Ovary (tissue), 7 donors: ENCODE measurements at regions not wholly inside any gene's neighbourhood (a gene's known extent, or its start where the extent isn't known, plus 50 kb on each side); places are given as distances from the start of the nearest gene placed in this dataset.

Experiments
- DNase-seq, 5 donors: peaks; one replicate each; pipeline ENCODE4 v3.0.0-alpha.2; 2019 to 2020
- H3K27ac ChIP-seq, 2 donors: fragments of 200-600 bp; one replicate each; pipeline versions ENCODE4 v1.5.1 to v1.8.0; 2019 to 2022
- H3K27me3 ChIP-seq: fragments of 200-600 bp; one replicate; pipeline ENCODE4 v1.8.0; 2022
- H3K36me3 ChIP-seq: fragments of 200-600 bp; sonication (generic); one replicate; pipeline ENCODE4 v1.5.1; 2019
- H3K4me1 ChIP-seq: one replicate; pipeline ENCODE4 v1.8.1; 2013; ENCODE audit warnings: mild to moderate bottlenecking, moderate library complexity; ENCODE audit not compliant: insufficient read depth
- H3K4me3 ChIP-seq: fragments of 200-600 bp; sonication (generic); one replicate; pipeline ENCODE4 v1.5.1; 2017
- H3K9me3 ChIP-seq, 2 donors: fragments of 200-600 bp in 1 of 2; sonication (generic) in 1 of 2; one replicate each; pipeline versions ENCODE4 v1.5.1 to v1.8.1; 2013 to 2019; ENCODE audit warnings: mild to moderate bottlenecking in 1 of 2, moderate library complexity in 1 of 2
- CTCF ChIP-seq, 3 donors: fragments of 450-650 bp in 2 of 3; fragments of 200-600 bp in 1 of 3; IDR thresholded peaks; one replicate each; pipeline versions ENCODE4 v1.5.1 to v1.8.0; 2016 to 2022; ENCODE audit warnings: antibody characterized with exemption in 3 of 3, mild to moderate bottlenecking in 1 of 3
- EP300 ChIP-seq: sonication (generic); formaldehyde crosslinking; IDR thresholded peaks from one replicate; pipeline ENCODE4 v1.6.1; 2017; ENCODE audit warnings: antibody characterized with exemption
- POLR2A ChIP-seq: fragments of 450-650 bp; IDR thresholded peaks from one replicate; pipeline ENCODE4 v1.6.1; 2017; ENCODE audit warnings: antibody characterized with exemption, mild to moderate bottlenecking, moderate library complexity
- WGBS, 3 donors: extraction: QIAGEN DNeasy Blood & Tissue Kit in 1 of 3; methylation state at CpG; one replicate each; pipeline versions ENCODE4 v1.1.5 to v1.1.7; 2013 to 2017; 5-methylcytosine and 5-hydroxymethylcytosine counted together
- intact Hi-C, 4 donors: fragments of 100-400 bp; cut with DNase I; formaldehyde crosslinking; loops; one replicate each; pipeline versions ENCODE4 v1.11.0 to v1.15.1; 2022 to 2023
- donor health status: DM: no; HTN: no; CAD: no; lungs with moderate emphysema.
- donor health status: DM: no; HTN: no; CAD: no.
- donor health status: Bipolar disorder and iron deficiency.
- donor health status: DM: no; HTN: no; CAD: no.
- donor health status: DM: yes; HTN: yes; CAD: no.

- no peak for TF ChIP-seq CTCF (IDR thresholded peaks at IDR 0.05)
- TF ChIP-seq EP300 = no peak
Measured at GRCh38 chr12:85673921-85674420, 162.2 kb downstream of the RASSF9 start.

GRCh38 chr12:85676816-85677749 is 159.1 kb downstream of the RASSF9 start:
- no peaks in the 10 kb centered on the region for H3K27me3 ChIP-seq
- no peaks in the 10 kb centered on the region for H3K36me3 ChIP-seq
- 86 to 92% (median 89%) methylated on average over 4 of the region's 4 CpGs for WGBS, 3 donors
- TF ChIP-seq CTCF (IDR thresholded peaks at IDR 0.05) = no peak
- TF ChIP-seq EP300 = no peak
- no peak for TF ChIP-seq POLR2A
- intact Hi-C loops = no loop called here
- no peak overlapping the region for H3K27ac ChIP-seq
- no peak for DNase-seq
- no peaks in the 10 kb centered on the region for H3K4me1 ChIP-seq
- H3K9me3 ChIP-seq = no peaks in the 10 kb centered on the region
- H3K4me3 ChIP-seq = no peak overlapping the region

More at GRCh38 chr12:85673921-85674420, 162.2 kb downstream of the RASSF9 start:
- H3K27me3 ChIP-seq = no peaks in the 10 kb centered on the region
- no peaks in the 10 kb centered on the region for H3K4me1 ChIP-seq
- intact Hi-C loops = no loop called here
- no peak for DNase-seq
- H3K9me3 ChIP-seq = no peaks in the 10 kb centered on the region
- H3K27ac ChIP-seq = no peak overlapping the region
- WGBS, 3 donors = 91 to 96% (median 93%) methylated on average over 3 of the region's 3 CpGs
- no peaks in the 10 kb centered on the region for H3K36me3 ChIP-seq
- no peak overlapping the region for H3K4me3 ChIP-seq

- Histone ChIP-seq H3K4me1 (no peaks in the 10 kb centered on the region), H3K36me3 (no peaks in the 10 kb centered on the region), H3K27ac (no peak overlapping the region), H3K4me3 (no peak overlapping the region), H3K27me3 (no peaks in the 10 kb centered on the region), H3K9me3 (no peaks in the 10 kb centered on the region)
- DNase-seq = no peak
- intact Hi-C loops = no loop called here
- TF ChIP-seq CTCF (IDR thresholded peaks at IDR 0.05) (no peak), EP300 (no peak), POLR2A (no peak)
- 87 to 95% (median 91%) methylated on average over 1 of the region's 1 CpG for WGBS, 3 donors
Measured at GRCh38 chr12:85679296-85679695, 156.9 kb downstream of the RASSF9 start.

- Histone ChIP-seq H3K36me3 (no peaks in the 10 kb centered on the region), H3K27ac (no peak overlapping the region), H3K4me1 (no peaks in the 10 kb centered on the region), H3K27me3 (no peaks in the 10 kb centered on the region), H3K9me3 (no peaks in the 10 kb centered on the region), H3K4me3 (no peak overlapping the region)
- no peak for DNase-seq
- intact Hi-C loops = no loop called here
- no peak for TF ChIP-seq POLR2A
- TF ChIP-seq CTCF (IDR thresholded peaks at IDR 0.05) = no peak
- no peak for TF ChIP-seq EP300
- 87 to 92% (median 88%) methylated on average over 1 of the region's 1 CpG for WGBS, 3 donors
Measured at GRCh38 chr12:85680881-85681280, 155.3 kb downstream of the RASSF9 start.
